NOMO-1 treated with dmso at 0.1 percent for 144 hours (cell line): ENCODE measurements at regions not wholly inside any gene's neighbourhood (a gene's known extent, or its start where the extent isn't known, plus 50 kb on each side); places are given as distances from the start of the nearest gene placed in this dataset.
A peak's percentile ranks its signal among the peaks of the same experiment; 100 is the strongest.
"Not testable (repeated sequence)": the region's sequence is repeated elsewhere in the genome, so short reads cannot be mapped to it uniquely, and the experiment has no call there.

Experiments used
- DNase-seq: peaks from one replicate; lab custom pipeline; 2025; ENCODE audit not compliant: unreplicated experiment; lab: John Stamatoyannopoulos, UW

DNA sequence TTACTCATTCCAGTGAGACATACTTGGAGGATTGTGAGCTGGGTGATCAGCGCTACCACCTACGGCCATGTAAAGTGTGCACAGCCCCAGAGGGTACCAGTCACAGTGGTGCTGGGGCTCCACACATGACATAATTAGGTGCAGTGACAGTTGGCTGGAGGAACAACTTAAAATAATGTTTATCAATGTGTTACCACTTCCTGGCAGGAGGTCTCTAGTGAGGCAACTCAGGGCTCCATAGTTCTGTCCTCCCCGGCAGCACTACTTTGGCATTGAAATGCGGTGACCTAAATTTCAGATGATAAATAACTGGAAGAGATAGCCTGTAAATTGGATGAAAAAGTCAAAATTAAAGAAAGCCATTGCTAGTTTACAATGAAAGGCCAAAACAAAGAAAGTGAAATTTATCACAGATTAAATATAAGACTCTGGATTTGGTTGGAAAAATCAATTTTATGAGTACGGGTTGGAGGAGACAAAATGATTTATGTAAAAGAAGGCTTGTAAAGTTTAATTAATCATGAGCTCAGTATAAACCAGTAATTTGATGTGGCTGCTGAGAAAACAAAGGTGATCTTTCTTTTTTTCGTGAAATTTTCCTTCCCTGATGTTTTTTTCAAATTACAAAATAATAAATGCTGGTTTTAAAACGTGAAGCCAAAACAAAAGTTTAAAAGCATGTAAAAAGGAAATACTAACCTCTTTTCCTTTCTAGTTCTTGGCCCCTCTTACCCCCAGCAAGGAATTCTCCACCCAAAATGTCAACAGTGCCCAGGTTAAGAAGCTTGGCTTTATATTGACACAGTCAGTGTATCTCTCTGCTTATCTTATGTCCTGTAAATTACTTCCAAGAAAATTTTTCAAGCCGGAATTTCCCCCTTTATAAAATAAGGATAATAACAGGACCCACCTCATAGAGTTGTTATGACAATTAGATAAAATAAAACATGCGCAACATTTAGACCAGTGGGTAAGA, 126.7 kb upstream of the NOX3 start:
- DNase-seq: no peak

DNA sequence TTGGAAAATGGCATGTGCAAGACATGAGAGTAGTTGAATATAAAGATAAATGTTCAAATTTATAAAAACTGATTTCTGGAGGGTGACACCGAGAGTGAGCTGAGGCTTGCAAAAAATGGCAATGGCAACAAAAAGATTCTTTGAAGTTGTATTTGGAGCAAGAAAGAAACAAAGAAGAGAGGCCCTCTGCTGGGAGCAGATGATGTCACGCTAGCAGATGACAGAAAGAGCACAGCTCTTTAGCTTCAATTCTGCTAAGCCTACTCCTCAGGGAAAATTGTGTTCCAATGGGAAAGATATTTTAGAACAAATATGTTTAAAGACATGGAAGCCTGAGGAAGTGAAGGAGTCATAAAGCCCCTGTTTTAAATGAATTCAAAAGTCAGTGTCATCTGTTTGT, 125.3 kb upstream of the NOX3 start:
- no peak for DNase-seq

DNA sequence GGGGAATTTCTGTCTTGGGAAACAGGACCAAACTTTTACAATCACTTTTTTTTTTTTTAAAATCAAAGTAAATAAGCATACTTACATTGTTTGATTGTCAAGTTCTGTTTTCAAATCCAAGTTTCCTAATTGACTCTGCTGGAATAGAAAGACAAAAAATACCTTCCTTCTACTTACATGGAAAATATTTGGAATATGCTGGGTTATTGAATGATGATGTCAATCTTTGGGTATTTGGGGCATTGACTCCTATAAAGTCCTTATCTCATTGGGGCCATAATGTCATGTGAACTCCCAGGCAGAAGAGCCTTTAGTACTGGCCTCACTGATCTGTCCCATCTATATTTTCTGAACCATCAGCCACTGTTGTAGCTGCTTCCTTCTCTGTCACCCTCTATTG, 122.6 kb upstream of the NOX3 start:
- no peak for DNase-seq

DNA sequence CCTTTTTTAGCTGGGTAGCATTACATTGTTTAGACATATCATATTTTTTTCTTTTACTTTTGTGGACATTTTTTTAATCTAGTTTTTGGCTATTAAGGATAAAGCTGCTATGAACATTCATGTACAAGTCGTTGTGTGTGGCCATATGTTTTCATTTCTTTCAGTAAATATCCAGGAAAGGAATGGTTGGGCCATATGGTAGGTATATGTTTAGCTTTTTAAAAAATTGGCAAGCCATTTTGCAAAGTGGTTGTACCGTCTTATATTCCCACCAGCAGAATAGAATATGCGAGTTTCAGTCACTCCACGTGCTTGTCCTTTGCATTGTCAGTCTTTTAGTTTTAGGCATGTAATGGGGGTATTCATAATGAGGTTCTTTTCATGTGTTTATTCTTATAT, 106.3 kb upstream of the NOX3 start:
- DNase-seq: no peak

DNA sequence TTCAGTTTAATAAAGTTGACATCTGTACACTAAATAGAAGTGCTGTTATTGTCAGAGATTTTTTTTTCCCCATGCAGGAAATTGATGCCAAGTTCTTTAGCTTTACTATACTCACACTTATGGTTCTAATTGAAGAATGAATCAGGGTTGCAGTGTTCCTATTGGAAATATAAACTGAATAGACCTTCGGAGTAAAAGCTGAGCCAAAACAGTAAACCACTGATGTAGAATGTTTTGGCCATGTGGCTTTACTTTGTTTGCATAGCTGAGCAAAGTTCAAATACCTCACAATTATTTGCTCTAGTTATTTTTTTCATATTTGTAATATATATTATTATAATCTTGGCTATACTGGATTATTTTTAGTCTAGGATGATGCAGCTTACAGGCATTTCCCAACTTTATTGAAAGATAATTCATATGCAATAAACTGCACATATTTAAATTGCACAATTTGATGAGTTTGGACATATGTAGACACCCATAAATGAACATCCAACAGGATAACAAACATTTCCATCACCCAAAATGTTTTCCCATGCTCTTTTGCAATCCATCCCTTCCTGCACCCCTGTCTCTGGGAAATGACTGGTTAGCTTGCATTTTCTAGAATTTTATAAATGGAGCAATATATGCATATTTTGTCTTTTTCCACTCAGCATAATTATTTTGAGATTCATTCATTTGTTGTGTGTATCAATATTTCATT, 105.8 kb upstream of the NOX3 start:
- DNase-seq: no peak

DNA sequence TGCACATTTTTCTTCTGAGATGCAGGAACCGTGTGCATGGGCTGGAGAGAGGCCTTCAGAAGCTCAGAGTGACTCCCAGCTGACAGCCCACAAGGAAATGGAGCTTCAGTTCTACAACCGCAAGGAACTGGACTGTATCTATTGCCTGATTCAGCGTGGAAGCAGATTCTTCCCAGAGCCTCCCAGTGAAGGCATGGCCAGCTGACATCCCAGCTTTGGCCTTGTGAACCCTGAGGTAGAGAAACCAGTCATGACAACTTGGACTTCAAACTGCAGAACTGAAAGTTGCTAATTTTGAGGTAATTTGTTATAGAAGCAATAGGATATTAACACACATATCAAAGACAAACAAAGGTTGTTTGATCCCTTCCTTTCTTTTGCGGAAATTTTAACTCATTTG, 94.3 kb upstream of the NOX3 start:
- DNase-seq: no peak

DNA sequence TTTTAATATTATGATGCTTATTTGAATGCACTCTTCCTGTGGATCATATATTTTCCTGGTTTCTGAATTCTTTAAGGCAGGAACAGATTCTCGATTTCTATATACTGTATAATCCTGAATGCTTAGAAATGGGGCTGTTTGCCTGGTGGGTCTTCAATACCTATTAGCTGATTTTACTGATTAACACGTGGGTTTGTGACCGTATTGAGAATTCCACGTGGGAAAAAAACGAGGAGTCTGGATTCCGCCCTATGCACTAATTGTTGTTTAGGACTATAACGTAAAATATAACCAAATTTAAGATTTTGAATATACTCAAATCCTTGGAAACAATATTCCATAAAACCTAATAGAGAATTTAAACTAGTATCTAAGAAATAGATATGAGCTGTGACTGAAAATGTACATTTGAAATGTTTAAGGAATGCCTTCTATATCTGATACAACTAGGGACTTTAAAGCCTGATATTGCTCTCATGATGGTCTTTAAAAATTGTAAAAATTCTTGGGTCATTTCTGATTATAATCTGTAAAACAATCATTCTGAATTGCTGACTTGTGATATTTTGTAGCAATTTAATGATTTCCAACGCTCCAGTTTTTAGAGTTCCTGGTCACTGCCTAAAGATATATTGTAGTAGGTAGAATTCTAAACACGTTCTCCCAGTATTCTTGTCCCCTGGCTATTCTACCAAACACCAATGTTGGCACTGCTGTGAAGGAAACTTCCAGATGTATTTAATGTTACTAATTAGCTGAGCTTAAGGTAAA, 93.6 kb upstream of the NOX3 start:
- no peak for DNase-seq

DNA sequence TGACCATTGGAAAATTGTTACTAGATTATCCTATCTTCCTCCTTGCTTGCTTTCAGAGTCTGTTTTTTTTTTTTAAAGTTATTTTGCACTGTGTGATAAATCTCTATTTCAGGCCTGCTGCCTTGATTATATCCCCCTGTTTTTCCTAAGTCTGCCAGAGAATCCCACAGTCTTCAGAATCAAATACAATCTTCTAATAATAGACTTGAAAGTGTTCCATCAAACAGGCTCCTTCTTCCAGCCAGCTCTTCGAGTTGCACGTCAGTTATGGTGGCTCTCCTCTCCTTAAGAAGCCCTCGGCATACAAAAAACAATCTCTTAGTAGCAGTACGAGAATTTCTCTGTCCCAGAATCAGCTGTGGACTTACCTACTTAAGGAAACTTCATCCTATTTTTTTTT, 92.9 kb upstream of the NOX3 start:
- no peak for DNase-seq

DNA sequence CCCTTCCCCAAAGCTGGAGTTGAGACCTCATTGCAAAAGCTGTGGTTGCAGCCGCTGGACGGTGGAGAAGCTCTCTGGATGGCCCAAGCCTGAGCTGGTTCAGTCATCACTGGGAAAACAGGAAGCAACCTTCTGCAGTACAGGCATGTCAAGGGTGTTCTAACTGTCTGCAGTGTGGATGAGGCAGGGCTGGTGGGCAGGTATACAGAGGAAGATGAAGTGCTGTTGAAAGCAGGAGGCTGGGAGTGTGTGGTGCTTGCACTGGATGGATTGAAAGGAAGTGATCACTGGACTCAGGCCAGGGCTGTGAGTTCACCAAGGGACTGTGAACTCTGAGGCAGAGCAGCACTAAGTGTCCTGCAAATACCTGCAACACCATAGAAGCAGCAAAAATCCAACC, 89.0 kb upstream of the NOX3 start:
- no peak for DNase-seq

DNA sequence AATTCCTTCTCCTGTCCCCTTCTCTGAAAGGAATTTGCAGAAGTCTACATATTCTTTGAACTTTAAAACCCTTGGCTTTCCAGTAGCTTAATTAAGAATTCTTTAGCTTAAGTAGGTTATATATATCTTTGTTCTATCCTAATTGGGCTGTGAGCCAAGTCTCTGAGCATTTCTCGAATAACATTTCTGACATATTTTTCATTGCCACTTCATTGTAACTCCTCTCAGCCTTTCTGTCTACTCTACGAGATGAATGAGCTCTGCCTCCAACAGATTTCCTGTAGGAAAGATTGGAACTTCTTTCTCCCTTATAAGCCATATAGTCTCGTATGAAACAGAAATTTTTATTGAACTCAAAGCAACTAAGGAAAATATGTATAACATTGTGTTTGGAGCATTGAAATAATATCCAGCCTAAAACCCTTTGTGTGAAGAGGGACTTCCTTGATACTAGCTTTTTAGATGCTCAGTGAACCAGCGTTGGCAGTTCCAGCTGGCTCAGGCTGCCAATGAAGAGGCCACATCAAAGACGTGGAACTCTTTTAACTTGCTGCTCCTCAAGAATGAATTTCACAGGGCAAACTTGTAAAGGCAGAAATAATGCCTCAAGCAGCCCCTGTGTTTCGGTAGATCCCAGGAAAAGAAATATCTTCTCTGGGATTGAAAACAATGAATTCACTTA, 87.7 kb upstream of the NOX3 start:
- no peak for DNase-seq

DNA sequence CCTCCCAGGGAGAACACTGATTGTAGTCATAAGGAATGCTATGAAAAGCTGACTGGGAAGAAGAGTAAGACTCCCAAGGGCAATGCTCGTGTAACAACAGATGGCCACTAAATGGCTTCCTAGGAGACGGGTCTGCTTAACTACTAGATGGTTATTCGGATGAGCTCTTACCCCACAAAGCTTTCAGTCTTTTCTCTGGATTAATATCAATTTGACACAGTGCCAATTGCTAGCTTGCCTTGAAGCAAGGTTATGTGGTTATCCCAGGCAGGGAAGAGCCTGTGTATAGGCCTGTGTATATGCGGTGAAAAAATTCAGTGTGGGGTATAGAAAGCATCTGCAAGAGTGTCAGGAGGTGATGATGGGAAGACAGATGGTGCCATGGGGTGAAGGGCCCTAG, 86.4 kb upstream of the NOX3 start:
- no peak for DNase-seq

DNA sequence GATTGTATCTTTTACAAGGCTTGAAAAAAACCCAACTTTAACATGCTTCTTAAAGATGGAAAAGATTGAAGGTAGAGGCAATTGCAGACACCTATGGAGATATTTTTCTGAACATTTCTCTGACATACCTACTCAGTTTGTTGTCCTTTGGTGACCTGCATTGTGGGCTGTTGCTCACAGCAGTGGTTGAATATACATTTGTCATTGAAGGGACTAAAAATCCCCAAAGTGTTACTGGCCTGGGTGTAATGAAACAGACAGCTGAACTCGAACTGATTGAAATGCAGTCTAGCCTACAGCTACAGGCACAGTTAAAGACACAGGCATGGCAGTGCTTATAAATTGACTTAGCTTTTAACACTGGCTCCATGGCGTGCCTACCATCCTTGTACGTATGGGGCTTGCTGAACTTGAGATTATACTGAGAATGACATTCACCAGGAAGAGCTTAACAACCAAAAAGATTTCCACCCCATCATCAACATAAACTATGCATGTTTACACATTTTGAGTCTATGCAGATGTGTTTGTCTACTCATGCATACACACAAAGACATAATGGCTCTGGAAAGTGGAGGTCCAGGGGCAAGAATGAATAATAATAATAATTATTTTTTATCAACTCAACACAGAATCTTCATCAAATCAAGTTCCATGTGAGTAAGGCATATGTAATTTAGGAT, 83.2 kb upstream of the NOX3 start:
- no peak for DNase-seq

DNA sequence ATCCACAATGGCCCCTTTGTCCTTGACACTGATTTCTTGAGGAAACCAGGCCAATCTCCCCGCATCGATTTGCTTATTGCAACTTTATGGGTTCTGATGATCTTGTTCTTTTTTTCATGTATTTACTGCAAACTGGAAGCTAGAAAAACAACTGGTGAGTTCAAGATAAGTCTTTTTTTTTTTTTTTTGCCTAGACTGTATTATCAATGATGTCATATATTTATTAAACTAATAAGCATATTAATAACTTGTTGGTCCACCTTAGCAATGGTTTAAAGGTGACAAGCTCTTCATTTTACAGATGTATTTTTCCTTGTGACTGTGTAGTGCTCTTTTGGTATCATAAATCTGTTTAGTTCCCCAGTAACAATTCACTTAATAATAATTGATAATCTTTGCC, 79.0 kb upstream of the NOX3 start:
- DNase-seq: no peak

DNA sequence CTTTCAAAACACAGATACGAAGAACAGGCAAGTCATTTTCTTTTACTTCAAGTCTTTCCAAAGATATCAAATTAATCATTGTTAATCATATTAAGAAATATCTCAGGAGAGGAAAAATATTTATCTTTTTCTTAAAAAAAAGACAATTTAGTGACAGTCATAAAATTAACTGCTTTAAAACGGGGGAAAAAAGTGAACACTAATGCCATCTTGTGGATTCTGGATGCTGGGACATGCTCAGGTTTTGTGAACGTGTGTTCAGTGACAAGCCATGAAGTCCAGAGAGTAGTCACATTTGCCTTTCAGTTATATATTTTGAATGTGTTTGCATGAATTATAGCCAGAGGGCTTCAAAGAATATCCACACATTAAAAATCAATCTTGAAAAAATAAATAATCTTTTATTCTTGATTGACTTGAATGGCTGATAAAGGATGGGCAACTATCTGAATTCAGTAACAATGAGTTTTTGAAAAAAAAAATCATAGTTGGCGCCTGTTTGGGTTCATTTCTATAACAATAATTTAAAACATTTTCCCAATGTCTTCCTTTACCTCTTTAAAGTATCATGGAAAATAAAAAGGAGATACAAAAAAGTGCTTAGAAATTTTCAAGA, 74.7 kb upstream of the NOX3 start:
- no peak for DNase-seq

DNA sequence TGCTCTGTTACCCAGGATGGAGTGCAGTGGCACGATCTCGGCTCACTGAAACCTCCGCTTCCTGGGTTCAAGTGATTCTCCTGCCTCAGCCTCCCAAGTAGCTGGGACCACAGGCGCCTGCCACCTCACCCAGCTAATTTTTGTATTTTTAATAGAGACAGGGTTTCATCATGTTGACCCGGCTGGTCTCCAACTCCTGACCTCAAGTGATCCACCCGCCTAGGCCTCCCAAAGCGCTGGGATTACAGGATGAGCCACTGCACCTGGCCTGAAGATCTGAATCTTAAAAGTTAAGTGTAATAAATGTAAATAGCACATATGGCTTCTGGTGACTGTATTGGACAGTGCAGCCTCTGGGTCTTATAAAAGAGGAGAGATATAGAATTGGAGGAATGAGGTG, 74.2 kb upstream of the NOX3 start:
- not testable (repeated sequence) for DNase-seq

DNA sequence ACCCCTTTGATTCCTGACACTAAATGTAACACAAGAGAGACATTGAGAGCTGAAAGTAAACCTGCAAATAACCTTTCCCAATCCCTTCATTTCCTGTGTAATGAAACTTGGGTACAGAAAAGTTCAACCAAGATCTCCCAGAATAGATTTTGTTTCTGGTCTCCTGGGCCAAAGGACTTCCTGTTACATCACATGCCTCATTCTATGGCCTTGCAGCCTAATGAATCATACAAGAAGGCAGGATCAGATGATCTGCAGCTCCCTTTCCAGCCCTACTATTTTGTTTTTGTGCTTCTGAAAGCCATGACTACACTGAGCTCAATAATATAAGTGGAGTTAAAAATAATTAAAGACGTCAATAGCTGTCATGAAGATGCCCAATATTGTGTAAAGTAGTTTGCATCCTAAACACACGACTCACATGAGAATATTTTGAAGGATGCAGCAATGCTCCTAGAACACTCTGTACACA, 73.4 kb upstream of the NOX3 start:
- peak; percentile 65 for DNase-seq

DNA sequence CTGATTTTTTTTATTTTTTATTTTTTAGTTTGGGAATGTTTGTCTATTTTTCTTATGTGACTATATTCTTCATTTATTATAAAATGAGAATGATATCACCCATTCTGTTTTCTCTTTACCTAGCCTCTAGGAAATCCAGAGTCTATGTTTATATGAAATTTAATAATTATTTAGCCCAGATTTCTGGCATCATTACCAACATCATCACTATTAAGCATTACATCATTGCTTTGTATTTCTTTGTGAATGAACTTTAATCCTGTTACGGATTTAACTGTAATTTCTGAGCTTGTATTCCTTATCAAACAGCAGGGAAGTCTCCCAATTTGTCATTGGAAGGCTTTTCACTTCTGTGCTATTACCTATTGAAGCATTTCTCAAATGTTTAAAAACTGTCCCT, 72.7 kb upstream of the NOX3 start:
- DNase-seq: no peak

DNA sequence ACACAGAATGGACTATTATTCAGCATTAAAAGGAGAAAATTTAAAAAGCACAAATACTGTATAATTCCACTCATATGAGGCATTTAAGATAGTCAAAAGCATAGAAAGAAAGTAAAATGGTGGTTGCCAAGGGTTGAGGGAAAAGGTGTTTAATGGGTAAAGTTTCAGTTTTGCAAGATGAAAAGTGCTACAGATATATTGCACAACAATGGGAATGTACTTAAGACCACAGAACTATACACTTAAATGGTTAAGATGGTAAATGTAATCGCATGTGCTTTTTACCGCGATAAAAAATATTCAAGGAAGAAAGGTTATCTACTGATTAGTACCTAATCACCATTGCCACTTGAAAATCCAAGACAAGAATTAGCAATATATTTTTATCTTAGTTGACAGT, 71.8 kb upstream of the NOX3 start:
- no peak for DNase-seq

DNA sequence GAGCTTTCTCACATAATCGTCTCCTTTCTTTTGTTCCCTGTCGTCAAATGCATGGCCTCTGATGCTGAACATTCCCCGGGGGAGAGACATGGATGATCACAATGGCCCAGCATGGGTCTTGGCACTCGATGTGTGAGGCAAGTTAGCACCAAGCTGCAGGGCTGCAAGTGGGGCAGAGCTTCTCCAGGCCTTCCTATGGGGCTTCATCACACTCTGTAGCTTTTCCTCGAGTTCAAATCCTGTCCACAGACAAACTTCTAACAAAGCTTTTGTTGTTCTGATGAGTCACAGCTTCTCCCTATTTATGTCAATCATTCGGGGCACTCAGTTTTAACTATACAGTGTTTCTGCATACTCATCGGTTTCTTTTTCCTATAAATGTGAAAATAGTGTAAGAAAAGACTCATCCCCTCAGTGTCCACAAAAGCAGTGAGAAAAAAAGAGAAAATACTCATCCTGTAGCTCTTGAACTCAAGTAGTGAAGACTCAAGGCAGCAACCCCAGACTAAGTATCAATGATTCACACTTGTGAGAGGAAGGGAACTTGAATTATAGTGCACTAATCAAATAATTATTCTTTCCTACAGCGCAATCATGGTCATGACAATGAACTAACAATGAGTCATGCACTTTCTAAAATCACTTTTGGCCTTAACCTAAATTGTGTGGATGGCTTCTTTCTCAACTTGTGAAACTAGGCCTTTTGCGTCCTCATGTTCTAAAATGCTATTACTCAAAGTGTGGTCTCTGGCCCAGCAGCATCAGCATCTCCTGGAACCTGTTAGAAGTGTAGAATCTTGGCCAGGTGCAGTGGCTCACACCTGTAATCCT, 68.4 kb upstream of the NOX3 start:
- DNase-seq: peak; percentile 19
